ENCODE measurements at regions not wholly inside any gene's neighbourhood (a gene's known extent, or its start where the extent isn't known, plus 50 kb on each side); places are given as distances from the start of the nearest gene placed in this dataset.

- no peak for FAIRE-seq
- Histone ChIP-seq H3K36me3 (ENCODE audit: control insufficient read depth, insufficient read depth, low read length) (no peaks in the 10 kb centered on the region), H3K27me3 (ENCODE audit: control insufficient read depth, insufficient read depth, low read length) (no peaks in the 10 kb centered on the region), H3K4me3 (ENCODE audit: low read depth, low read length) (no peak overlapping the region)
- no peak for TF ChIP-seq CTCF (IDR thresholded peaks at IDR 0.05; ENCODE audit: insufficient read depth, low read length, severe bottlenecking)
- no peak for DNase-seq (ENCODE audit: low read depth)
These were observed 634.8 kb upstream of the GRM3 start for GRCh38 chr7:86008898-86009297.

- Histone ChIP-seq H3K27me3 (ENCODE audit: control insufficient read depth, insufficient read depth, low read length) (no peaks in the 10 kb centered on the region), H3K36me3 (ENCODE audit: control insufficient read depth, insufficient read depth, low read length) (no peaks in the 10 kb centered on the region), H3K4me3 (ENCODE audit: low read depth, low read length) (no peak overlapping the region)
- no peak for FAIRE-seq
- DNase-seq (ENCODE audit: low read depth): no peak
- TF ChIP-seq CTCF (IDR thresholded peaks at IDR 0.05; ENCODE audit: insufficient read depth, low read length, severe bottlenecking): no peak
These were observed 636.8 kb upstream of the GRM3 start for GRCh38 chr7:86006909-86007308.

GRCh38 chr7:86002858-86003257, 640.9 kb upstream of the GRM3 start:
- peak; percentile 40 for FAIRE-seq
- TF ChIP-seq CTCF (IDR thresholded peaks at IDR 0.05; ENCODE audit: insufficient read depth, low read length, severe bottlenecking): no peak

GRCh38 chr7:85997515-85997914, 646.2 kb upstream of the GRM3 start:
- peak; percentile 60 for DNase-seq (ENCODE audit: low read depth)
- no peaks in the 10 kb centered on the region for H3K27me3 ChIP-seq (ENCODE audit: control insufficient read depth, insufficient read depth, low read length)

More at GRCh38 chr7:86002858-86003257, 640.9 kb upstream of the GRM3 start:
- Histone ChIP-seq H3K4me3 (ENCODE audit: low read depth, low read length) (no peak overlapping the region), H3K27me3 (ENCODE audit: control insufficient read depth, insufficient read depth, low read length) (no peaks in the 10 kb centered on the region), H3K36me3 (ENCODE audit: control insufficient read depth, insufficient read depth, low read length) (no peaks in the 10 kb centered on the region)
- no peak for DNase-seq (ENCODE audit: low read depth)

GRCh38 chr7:85995101-85995500, 648.6 kb upstream of the GRM3 start:
- Histone ChIP-seq H3K27me3 (ENCODE audit: control insufficient read depth, insufficient read depth, low read length) (no peaks in the 10 kb centered on the region), H3K36me3 (ENCODE audit: control insufficient read depth, insufficient read depth, low read length) (no peaks in the 10 kb centered on the region), H3K4me3 (ENCODE audit: low read depth, low read length) (no peak overlapping the region)
- TF ChIP-seq CTCF (IDR thresholded peaks at IDR 0.05; ENCODE audit: insufficient read depth, low read length, severe bottlenecking): no peak
- DNase-seq (ENCODE audit: low read depth): no peak
- no peak for FAIRE-seq

More at GRCh38 chr7:85997515-85997914, 646.2 kb upstream of the GRM3 start:
- no peak overlapping the region for H3K4me3 ChIP-seq (ENCODE audit: low read depth, low read length)
- TF ChIP-seq CTCF (IDR thresholded peaks at IDR 0.05; ENCODE audit: insufficient read depth, low read length, severe bottlenecking): no peak
- no peak for FAIRE-seq
- no peaks in the 10 kb centered on the region for H3K36me3 ChIP-seq (ENCODE audit: control insufficient read depth, insufficient read depth, low read length)

- TF ChIP-seq CTCF (IDR thresholded peaks at IDR 0.05; ENCODE audit: insufficient read depth, low read length, severe bottlenecking): no peak
- Histone ChIP-seq H3K4me3 (ENCODE audit: low read depth, low read length) (no peak overlapping the region), H3K27me3 (ENCODE audit: control insufficient read depth, insufficient read depth, low read length) (no peaks in the 10 kb centered on the region), H3K36me3 (ENCODE audit: control insufficient read depth, insufficient read depth, low read length) (no peaks in the 10 kb centered on the region)
- FAIRE-seq (no peak), DNase-seq (ENCODE audit: low read depth) (no peak)
These were observed 663.0 kb upstream of the GRM3 start for GRCh38 chr7:85980740-85981139.
